ENCODE measurements at regions not wholly inside any gene's neighbourhood (a gene's known extent, or its start where the extent isn't known, plus 50 kb on each side); places are given as distances from the start of the nearest gene placed in this dataset.

- Histone ChIP-seq H3K4me3 (no peak overlapping the region), H3K27ac (no peak overlapping the region), H3K4me1 (no peaks in the 10 kb centered on the region), H3K36me3 (no peaks in the 10 kb centered on the region), H3K27me3 (no peaks in the 10 kb centered on the region), H3K9me3 (no peaks in the 10 kb centered on the region)
- intact Hi-C loops (cut with DNase I): no loop called here
- no peak for TF ChIP-seq CTCF (IDR thresholded peaks at IDR 0.05)
- DNase-seq (ENCODE audit: low spot score in 2 of 2): no peak
Observed at GRCh38 chr2:156147594-156148330, 184.8 kb downstream of the NR4A2 start.

GRCh38 chr2:156145976-156146375 is 186.5 kb downstream of the NR4A2 start:
- Histone ChIP-seq H3K36me3 (no peaks in the 10 kb centered on the region), H3K27ac (no peak overlapping the region), H3K4me3 (no peak overlapping the region), H3K27me3 (no peaks in the 10 kb centered on the region), H3K4me1 (no peaks in the 10 kb centered on the region), H3K9me3 (no peaks in the 10 kb centered on the region)
- no peak for DNase-seq (ENCODE audit: low spot score in 2 of 2)
- TF ChIP-seq CTCF (IDR thresholded peaks at IDR 0.05): no peak
- intact Hi-C loops (cut with DNase I): no loop called here

- no peak for TF ChIP-seq CTCF (IDR thresholded peaks at IDR 0.05)
- DNase-seq (ENCODE audit: low spot score in 2 of 2): no peak
- Histone ChIP-seq H3K27me3 (no peaks in the 10 kb centered on the region), H3K9me3 (no peaks in the 10 kb centered on the region), H3K4me3 (no peak overlapping the region), H3K4me1 (no peaks in the 10 kb centered on the region), H3K27ac (no peak overlapping the region), H3K36me3 (no peaks in the 10 kb centered on the region)
- intact Hi-C loops (cut with DNase I): no loop called here
Observed at GRCh38 chr2:156145469-156145868, 187.1 kb downstream of the NR4A2 start.

- Histone ChIP-seq H3K27ac (no peak overlapping the region), H3K4me1 (no peaks in the 10 kb centered on the region), H3K36me3 (no peaks in the 10 kb centered on the region), H3K27me3 (no peaks in the 10 kb centered on the region), H3K4me3 (no peak overlapping the region), H3K9me3 (no peaks in the 10 kb centered on the region)
- intact Hi-C loops (cut with DNase I): no loop called here
- TF ChIP-seq CTCF (IDR thresholded peaks at IDR 0.05): no peak
- no peak for DNase-seq (ENCODE audit: low spot score in 2 of 2)
Observed at GRCh38 chr2:156136566-156136965, 196.0 kb downstream of the NR4A2 start.

- Histone ChIP-seq H3K4me3 (no peak overlapping the region), H3K27me3 (no peaks in the 10 kb centered on the region), H3K36me3 (no peaks in the 10 kb centered on the region), H3K9me3 (no peaks in the 10 kb centered on the region), H3K27ac (no peak overlapping the region), H3K4me1 (no peaks in the 10 kb centered on the region)
- no peak for TF ChIP-seq CTCF (IDR thresholded peaks at IDR 0.05)
- DNase-seq (ENCODE audit: low spot score in 2 of 2): no peak
- intact Hi-C loops (cut with DNase I): no loop called here
Observed at GRCh38 chr2:156134887-156135286, 197.6 kb downstream of the NR4A2 start.

- no peaks in the 10 kb centered on the region for H3K4me1 ChIP-seq
- no peaks in the 10 kb centered on the region for H3K36me3 ChIP-seq
- no peak overlapping the region for H3K27ac ChIP-seq
- H3K9me3 ChIP-seq: no peaks in the 10 kb centered on the region
- no peak overlapping the region for H3K4me3 ChIP-seq
- TF ChIP-seq CTCF (IDR thresholded peaks at IDR 0.05): no peak
- DNase-seq (ENCODE audit: low spot score in 2 of 2): no peak
- no peaks in the 10 kb centered on the region for H3K27me3 ChIP-seq
- intact Hi-C loops (cut with DNase I): no loop called here
Observed at GRCh38 chr2:156132941-156133340, 199.6 kb downstream of the NR4A2 start.
